IMR-90 (cell line): ENCODE measurements at regions not wholly inside any gene's neighbourhood (a gene's known extent, or its start where the extent isn't known, plus 50 kb on each side); places are given as distances from the start of the nearest gene placed in this dataset.

Source experiments
- BHLHE40 ChIP-seq: fragments of 150-350 bp; IDR thresholded peaks from 2 replicates; pipeline ENCODE4 v1.6.1; 2016; ENCODE audit warnings: mild to moderate bottlenecking, low read depth, low read length
- CEBPB ChIP-seq: IDR thresholded peaks from 2 replicates; pipeline ENCODE4 v1.6.1; 2012; ENCODE audit warnings: low read depth, low read length, improper control_type of control experiment
- CHD1 ChIP-seq: IDR thresholded peaks from 2 replicates; pipeline ENCODE4 v1.6.1; 2012; ENCODE audit warnings: low read depth, low read length, improper control_type of control experiment
- CTCF ChIP-seq: conservative IDR thresholded peaks from 2 replicates; pipeline ENCODE4 v1.5.1; 2012; ENCODE audit warnings: mild to moderate bottlenecking, low read depth, low read length, improper control_type of control experiment
- FOS ChIP-seq: fragments of 150-350 bp; IDR thresholded peaks from 2 replicates; pipeline ENCODE4 v1.6.1; 2016; ENCODE audit warnings: low read depth, low read length
- MAFK ChIP-seq: IDR thresholded peaks from 2 replicates; pipeline ENCODE4 v1.6.1; 2012; ENCODE audit warnings: low read depth, low read length, improper control_type of control experiment
- MAZ ChIP-seq: IDR thresholded peaks from 2 replicates; pipeline ENCODE4 v1.6.1; 2012; ENCODE audit warnings: low read depth, mild to moderate bottlenecking, low read length, improper control_type of control experiment, moderate library complexity, borderline replicate concordance
- MXI1 ChIP-seq: IDR thresholded peaks from 2 replicates; pipeline ENCODE4 v1.6.1; 2012; ENCODE audit warnings: low read depth, mild to moderate bottlenecking, low read length, moderate library complexity, borderline replicate concordance
- POLR2A ChIP-seq: IDR thresholded peaks from 2 replicates; pipeline ENCODE4 v1.6.1; 2012; ENCODE audit warnings: mild to moderate bottlenecking, low read depth, low read length
- RAD21 ChIP-seq: IDR thresholded peaks from 2 replicates; pipeline ENCODE4 v1.6.1; 2012; ENCODE audit warnings: low read length, improper control_type of control experiment
- RFX5 ChIP-seq: IDR thresholded peaks from 2 replicates; pipeline ENCODE4 v1.8.0; 2012; ENCODE audit warnings: low read depth, mild to moderate bottlenecking, low read length, moderate library complexity
- TF ChIP-seq, protein P1 (sequence below): fragments of 150-350 bp; IDR thresholded peaks from 2 replicates; pipeline ENCODE4 v1.6.1; 2016; ENCODE audit warnings: low read depth, mild to moderate bottlenecking, low read length, moderate library complexity, borderline replicate concordance

DNA sequence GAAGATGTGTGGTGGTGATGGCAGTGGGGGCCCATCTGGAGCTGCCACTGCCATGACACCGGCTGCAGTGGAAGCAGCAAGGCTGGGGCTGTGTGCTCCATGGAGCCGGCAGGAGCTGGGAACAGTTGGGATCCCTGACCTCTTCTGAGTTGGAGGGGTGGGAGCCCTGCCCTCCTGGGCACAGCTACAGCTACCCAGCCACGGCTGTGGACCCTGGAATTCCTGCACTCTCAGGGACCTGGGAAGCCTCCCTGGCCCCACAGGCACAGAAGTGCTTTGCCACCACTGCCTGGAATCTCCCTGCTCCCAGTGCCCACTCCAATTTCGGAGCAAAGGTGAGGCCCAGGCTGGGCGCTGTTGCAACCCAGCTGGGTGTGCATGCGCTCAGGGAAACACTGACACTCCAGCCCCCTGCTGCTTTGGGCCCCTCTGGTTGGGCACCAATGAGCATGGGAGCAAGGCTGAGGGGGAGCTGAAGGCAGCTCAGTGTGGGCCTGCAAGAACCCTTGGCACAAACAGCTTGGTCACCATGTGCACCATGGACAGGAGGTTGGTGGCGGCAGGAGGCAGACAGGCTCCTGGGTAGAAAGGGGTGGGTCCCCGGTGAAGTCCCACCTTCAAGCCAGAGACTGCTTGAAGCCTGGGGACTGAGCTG, 817.6 kb downstream of the KCNT2 start:
- no peak for TF ChIP-seq BHLHE40
- TF ChIP-seq CTCF: no peak
- TF ChIP-seq RAD21: no peak
- no peak for TF ChIP-seq POLR2A
- no peak for TF ChIP-seq MAZ
- TF ChIP-seq FOS: no peak
- TF ChIP-seq CEBPB: no peak
- no peak for TF ChIP-seq MAFK
- TF ChIP-seq CHD1: no peak
- TF ChIP-seq MXI1: no peak
- TF ChIP-seq RFX5: no peak
- TF ChIP-seq, protein P1, sequence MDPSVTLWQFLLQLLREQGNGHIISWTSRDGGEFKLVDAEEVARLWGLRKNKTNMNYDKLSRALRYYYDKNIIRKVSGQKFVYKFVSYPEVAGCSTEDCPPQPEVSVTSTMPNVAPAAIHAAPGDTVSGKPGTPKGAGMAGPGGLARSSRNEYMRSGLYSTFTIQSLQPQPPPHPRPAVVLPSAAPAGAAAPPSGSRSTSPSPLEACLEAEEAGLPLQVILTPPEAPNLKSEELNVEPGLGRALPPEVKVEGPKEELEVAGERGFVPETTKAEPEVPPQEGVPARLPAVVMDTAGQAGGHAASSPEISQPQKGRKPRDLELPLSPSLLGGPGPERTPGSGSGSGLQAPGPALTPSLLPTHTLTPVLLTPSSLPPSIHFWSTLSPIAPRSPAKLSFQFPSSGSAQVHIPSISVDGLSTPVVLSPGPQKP: no peak
